HG03378 (cell line): ENCODE measurements at regions not wholly inside any gene's neighbourhood (a gene's known extent, or its start where the extent isn't known, plus 50 kb on each side); places are given as distances from the start of the nearest gene placed in this dataset.
"Not testable (repeated sequence)": the region's sequence is repeated elsewhere in the genome, so short reads cannot be mapped to it uniquely, and the experiment has no call there.

Experiments used
- ATAC-seq: cut with Tn5 transposase; IDR thresholded peaks from one replicate; pipeline ENCODE4 v1.9.1; 2021; ENCODE audit warnings: mild to moderate bottlenecking, moderate library complexity; ENCODE audit not compliant: unreplicated experiment

DNA sequence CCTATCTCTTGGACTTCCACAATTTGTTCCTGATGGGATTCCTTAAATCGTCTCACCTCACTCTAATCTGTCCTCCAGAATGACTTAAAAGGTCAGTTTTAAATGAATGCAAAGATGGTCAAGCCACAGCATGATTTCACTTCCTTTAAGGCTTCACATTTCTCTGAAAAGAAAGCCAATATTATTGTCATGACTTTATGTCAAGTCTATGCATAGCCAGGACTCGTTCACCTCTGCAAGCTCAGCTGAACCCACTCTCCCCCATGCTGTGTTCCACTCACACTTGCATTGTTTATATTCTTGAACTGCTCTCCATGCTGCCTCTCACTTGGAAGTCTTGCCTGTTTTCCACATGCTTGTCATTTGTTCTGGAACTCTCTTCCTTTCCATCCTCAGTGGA, 298.4 kb upstream of the MMADHC start:
- no peak for ATAC-seq

DNA sequence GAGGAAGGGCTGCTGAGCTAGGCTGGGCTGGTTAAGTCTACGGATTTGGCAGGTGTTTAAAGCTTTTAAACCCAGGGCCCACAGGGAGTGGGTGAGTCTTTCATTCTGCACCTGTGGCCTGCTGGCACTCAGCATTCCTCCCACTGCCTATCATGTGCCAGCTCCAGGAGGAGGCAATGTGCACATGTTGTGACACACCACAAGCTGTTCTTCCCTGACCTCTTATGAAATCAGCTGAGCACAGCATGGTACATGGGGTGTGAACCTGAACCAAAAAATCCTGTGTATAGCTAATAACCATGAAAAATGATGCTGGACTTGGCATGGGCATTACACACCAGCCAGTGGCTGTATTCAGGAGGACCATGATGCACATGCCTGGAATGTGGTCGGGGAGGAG, 297.9 kb upstream of the MMADHC start:
- ATAC-seq, result no peak

DNA sequence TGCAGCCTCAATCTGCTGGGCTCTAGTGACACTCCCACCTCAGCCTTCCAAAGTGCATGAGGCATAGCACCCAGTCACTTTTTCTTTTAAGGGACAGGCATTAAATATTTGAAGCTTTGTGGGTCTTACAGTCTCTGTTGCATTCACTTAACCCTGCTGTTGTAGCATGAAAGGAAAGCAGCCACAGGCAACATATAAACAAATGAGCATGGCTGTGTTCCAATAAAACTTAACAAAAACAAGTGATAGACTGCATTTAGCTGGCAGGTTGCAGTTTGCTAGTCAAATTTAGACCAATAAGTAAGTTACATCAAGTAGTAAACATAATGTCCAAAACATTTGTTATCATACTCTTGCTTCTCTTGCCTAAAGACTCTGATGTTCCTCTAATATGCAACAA, 297.3 kb upstream of the MMADHC start:
- ATAC-seq, result no peak

DNA sequence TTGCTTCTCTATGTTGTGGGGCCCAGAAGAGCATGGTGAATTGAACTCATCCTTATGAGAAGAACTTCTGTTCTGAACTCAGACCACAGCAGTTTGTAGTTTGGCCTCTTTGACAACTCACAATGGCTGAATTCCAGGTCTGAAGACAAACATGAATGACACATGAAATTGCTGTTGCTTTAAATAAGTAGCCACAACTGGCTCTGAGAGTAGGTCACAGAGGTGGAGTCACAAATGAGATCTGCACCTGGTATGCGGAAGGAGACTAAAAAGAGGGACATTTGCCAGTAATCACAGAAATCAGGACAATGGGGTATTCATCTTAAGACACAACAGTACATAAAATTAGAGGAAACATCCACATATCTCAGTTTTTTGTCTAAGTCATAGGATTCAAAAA, 290.3 kb upstream of the MMADHC start:
- no peak for ATAC-seq

DNA sequence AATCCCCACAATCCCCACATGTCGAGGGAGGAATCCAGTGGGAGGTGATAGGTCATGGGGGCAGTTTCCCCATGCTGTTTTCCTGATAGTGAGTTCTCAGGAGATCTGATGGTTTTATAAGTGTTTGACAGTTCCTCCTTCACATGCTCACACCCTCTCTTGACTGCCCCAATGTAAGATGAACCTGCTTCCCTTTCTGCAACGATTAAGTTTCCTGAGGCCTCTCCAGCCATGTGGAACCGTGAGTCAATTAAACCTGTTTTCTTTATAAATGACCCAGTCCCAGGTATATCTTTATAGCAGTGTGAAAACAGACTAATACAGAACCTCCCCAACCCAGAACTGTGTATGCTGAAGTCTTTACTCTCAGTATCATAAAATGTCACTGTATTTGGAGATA, 289.5 kb upstream of the MMADHC start:
- ATAC-seq, result no peak

DNA sequence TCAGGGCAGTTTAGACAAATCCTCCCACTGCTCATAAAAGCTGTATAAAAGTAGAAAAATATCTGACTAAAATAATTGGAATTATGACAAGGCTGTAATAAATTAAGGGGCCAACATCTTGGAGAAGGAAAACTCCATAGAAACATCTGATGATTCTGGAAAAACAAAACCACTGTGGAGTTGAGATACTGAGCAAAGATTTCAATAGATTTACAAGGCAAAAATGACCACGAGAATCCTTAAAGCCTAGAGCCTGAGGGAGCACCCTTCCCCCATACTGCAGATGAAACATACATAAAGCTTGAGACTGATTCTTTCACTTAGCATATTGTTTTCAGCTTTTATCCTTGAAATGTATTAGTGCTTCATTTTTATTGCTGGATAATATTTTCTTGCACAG, 286.4 kb upstream of the MMADHC start:
- ATAC-seq, result no peak

DNA sequence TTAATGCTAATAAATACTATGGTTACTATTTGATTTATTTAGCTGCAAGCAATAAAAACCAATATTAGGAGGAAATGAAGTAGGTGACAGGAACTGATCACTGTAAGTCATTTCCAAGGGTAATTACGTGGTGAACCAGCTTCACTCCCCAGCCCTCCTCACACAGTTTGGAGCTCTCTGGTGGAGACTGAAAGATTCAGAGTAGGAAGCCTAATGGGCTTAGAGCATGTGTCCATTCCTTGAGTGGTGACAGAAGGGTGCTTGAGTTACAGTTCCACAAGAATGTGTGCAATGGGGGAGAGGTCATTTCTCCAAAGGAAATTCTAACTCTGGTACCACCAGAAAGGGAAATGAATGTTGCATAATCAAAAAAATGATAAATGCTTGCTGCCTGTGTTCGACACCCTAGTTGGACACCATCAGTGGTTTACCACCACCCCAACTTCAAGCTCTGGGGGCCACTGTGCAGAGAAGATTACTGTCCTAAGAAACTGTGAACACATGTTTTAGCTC, 285.1 kb upstream of the MMADHC start:
- ATAC-seq, result no peak

DNA sequence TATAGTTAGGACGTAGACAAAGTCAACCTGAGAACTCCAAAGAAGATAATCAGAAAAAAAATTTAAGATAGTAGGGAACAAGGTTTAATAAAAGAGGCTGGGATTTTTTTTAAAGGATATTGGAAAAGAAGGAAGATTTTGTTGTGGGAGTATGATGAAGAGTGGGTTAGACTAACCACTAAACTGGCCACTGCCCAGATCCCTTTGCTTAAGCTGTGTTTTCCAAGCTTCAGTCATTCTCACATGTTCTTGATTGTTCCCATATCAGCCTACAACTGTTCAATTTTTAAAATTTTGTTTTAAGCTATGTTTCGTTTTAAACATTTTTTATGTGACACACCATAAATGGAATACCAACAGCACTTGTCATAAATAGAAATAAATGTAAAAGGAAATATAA, 284.5 kb upstream of the MMADHC start:
- ATAC-seq, result no peak

DNA sequence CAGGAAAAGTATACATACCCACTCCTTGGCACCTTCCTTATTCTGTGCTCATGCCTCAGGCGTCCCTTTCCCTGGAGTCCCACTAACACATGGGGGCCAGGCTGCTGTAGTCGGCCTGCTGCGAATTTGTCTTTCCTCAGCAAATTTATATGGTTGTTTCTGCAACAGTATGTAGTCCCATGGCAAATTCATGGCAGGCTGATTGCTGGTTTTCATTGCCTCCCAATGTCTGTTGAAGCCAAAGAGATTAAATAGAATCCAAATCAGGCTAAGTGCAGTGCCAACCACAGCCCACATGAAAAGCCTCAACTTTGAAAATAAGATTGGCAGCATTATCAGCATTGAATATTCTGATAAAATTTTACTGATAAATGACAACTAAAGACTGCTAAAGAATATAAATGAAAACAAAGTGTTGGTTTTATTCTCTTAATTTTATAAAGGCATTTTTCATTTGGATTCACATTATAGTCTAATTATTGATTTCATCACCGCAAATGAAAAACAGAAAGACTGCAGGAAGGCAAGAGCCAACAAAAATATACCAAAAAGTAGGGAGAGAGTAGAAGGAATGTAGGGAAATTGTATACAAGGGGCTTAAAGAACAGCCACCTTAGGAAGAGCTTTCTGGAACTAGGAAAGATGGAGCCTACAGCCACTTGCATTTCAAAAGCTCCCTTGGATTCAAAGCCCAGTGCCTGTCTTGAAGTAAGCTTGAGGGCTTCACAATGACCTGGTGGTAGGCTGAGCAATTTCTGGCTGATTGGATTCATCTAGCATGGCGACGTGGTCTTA, 283.7 kb upstream of the MMADHC start:
- ATAC-seq, result no peak

DNA sequence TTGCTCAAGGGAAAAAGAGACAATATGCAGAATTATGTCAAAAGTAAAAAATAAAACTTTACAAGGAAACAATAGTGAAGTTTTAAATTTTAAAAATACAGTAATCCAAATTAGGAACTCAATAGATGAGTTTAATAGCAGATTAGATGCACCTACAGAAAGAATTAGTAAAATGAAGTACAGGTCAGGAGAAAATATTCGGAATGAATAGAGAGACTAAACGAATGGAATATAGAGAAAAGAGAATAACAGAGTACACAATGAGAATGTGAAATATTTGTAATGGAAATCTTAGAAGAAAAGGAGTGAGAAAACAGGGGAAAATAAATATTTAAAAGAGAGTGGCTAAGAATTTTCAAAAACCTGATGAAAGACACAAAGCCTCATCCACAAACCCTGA, 275.7 kb upstream of the MMADHC start:
- ATAC-seq, result no peak

DNA sequence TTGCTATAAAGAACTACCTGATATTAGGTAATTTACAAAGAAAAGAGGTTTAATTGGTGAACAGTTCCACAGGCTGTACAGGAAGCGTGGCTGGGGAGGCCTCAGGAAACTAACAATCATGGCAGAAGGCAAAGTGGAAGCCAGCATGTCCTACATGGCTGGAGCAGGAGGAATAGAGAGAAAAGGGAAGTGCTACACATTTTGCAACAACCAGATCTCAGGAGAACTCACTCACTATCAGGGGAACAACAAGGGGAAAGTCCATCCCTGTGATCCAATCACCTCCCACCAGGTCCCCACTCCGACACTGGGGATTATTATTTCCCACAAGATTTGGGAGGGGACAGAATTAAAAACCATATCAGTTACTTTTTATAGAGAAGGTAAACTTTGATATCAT, 273.5 kb upstream of the MMADHC start:
- ATAC-seq, result no peak

DNA sequence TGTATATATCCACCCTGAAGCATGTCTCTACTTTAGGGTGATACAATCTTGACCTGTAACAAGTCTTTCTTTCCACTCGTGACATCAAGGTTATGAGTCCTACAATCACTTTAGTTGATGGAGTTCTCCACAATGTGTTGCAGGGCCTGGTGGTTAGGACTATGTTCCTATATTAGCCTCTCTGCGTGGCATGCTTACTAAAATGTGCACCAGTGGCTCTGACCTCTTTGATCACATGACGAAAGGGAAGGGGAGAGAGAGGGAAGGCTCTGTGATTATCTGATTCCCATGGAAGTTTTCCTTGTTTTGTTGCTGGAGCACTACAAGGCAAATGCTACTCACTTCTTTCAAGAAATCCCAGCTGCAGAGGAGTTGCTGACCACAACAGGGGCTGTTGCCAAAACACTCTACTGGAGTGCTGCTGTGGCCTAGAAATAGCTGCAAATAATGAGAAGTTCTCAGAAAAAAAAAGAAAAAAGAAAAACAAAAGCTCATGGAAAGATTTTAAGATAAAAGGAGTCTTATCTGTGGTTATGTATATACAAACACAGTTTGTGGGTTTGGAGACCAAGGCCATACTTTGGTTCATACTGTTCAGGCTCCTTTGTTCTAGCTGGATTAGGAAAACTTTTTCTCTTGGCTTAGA, 272.8 kb upstream of the MMADHC start:
- ATAC-seq, result no peak

DNA sequence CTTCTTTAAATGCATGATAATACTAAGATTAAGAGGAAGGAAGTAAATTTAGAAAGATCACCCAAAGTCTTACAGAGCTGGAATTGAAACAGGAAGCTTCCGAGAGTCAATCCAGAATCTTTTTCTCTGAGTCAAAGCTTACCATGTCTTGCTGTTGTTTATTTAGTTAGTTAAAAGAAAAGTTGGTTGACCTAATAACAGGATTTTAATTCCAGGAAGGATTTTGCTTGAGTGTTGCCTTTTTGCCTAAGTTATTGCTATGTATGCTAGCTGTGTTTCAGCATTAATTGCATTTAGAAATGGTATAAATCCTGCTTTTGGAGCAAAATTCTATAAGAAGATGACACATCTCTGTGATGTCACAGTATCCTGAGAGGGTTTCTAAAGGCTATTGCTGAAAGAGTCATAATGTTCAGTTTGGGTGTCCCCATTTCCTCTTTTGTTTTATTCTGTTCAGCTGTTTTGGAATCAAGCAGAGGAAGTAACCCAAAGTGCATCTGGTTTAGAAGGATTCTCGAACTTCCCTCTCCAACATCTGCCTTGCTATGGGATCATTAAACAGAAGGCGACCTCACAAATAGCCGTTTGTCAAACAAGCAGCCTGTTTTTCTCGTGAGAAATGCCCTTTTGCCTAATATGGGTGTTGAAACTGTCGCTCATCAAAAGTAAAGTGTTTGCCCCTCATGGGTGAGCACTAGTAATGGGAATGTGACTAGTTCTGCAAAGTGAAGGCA, 271.5 kb upstream of the MMADHC start:
- ATAC-seq, result no peak

DNA sequence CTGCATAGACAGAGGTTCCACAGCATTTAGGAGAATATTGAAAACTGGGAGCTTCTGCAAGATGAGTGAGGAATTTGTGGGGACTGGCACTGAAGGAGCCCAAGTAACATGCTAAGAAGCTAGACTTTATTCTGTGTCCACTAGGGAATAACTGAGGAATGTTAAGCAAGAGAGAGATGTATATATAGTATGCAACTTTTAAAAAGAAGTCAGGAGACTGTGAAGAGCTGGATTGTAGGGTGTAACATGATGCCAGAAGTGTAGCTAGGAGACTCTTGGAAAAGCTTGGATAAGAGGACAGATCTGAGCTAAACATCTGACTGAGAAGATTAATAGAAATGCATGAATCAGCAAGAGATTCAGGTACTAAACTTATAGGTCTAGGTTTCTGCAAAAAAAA, 270.6 kb upstream of the MMADHC start:
- no peak for ATAC-seq

DNA sequence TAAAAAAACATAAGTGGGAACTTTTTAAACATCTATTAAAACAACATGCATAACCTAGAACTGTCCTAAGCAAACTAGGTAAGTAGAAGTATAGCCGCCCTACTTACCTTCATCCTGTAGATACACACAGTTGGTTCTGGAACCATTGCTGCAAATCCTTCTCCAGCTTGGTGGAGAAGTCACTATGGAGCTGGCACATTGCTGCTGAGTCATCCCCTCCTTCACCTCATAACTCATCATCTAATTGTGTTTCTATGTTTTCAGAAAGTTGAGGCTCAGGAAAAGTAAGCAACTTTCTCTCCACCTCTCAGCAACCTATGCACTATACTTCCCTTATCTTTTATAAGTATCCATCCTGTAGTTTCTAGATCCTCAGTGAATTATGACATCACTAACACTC, 269.8 kb upstream of the MMADHC start:
- ATAC-seq, result no peak

DNA sequence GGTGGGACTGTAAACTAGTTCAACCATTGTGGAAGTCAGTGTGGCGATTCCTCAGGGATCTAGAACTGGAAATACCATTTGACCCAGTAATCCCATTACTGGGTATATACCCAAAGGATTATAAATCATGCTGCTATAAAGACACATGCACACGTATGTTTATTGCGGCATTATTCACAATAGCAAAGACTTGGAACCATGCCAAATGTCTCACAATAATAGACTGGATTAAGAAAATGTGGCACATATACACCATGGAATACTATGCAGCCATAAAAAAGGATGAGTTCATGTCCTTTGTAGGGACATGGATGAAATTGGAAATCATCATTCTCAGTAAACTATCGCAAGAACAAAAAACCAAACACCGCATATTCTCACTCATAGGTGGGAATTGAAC, 268.3 kb upstream of the MMADHC start:
- ATAC-seq, result not testable (repeated sequence)

DNA sequence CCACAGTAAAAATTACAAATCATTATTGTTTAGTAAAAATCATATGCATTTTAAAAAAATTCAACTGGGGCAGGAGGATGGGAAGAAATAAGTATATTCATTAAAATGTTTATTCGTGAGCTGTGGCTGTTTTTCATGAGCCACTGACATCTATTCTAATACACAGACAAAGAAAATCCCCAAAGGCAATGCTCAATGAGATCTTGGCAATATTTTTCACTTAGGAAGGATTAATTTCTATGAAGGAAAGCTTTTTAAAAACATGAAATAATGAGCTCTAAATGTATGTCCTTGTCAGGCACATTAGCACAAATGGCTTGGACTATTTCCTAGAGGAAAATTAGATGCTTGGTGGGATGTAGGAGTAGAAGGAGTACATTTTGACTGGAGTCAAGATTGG, 262.0 kb upstream of the MMADHC start:
- no peak for ATAC-seq

DNA sequence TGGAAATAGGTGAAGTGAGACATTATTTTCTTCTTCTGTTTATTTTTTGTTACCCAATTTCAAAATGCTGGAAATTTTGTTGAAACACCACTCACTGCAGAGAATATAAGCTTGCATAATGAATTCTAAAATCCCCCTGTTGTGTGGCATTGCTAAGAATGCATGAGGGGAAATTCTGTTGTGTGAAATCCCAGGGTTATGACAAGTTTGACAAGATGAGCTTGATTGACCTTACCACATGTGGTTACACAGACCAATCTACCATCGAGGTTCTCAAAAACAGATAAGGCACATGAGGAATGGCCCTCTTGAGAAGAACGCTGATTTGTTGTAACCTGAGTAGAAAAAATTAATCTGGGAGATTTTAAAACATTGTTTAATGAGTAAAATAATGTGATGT, 261.6 kb upstream of the MMADHC start:
- ATAC-seq, result no peak

DNA sequence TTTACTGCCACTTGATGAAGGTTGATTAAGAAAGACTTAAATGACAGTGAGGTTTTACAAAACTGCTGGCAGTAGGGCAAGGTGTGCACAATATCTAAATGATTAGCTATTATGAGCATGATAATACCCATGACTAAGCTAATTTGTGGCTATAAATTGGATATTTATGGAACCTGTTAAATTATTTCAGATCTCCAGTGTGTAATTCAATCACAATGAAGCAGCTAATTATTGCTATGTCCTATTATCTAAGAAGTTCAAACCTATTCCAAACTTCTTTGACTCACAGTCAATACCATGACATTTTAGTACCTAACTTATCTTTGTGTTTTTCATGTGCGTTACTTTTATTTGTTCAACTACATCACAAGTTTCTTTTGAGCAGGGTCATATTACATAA, 253.8 kb upstream of the MMADHC start:
- ATAC-seq, result no peak

DNA sequence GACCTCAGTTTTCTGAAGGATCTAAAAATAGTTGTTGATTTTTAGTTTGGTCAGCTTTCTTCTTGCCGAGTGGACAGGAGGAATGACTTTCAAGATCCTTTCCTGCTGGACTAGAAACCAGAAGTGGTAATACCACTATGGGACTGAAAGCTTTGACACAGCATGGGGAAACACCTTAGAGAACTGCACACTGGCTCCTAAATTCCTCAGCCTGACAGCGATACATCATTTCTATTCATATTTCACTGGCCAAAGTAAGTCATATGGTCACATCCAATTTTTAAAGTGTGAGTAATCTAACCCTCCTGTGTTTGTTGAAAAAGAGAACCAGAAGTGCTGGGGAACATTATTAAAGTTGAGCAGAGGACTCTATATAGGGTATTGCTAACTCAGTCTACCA, 244.7 kb upstream of the MMADHC start:
- no peak for ATAC-seq

DNA sequence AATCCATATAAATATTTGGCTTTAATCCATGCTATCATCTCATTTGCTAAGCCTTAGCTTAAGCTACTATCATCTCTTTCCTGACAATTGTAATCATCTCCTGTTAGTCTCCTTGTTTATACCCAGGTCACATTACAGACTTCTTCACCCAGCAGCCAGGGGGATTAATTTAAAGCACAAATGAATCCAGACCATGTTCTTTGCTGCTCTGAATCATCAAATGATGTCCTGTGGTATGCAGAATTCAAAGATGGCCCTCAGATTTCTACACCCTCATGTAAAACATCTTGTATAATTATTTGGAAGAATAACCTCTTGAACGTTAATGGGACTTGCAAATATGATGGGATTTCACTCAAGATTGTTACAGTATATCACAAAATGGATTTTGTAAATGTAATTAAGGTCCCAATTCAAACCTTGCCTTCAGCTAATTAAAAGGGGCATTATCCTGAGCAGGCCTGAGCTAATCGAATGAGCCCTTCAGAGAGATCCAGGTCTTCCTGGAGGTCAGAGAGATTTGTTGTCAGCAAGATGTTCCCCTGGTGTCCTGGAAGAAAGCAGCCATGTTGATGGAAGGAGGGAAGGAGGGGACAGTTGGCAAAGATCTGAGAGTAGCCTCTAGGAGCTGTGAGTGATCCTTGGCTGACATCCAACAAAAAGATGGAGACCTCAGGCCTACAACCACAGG, 241.1 kb upstream of the MMADHC start:
- no peak for ATAC-seq
